ENCODE measurements at regions not wholly inside any gene's neighbourhood (a gene's known extent, or its start where the extent isn't known, plus 50 kb on each side); places are given as distances from the start of the nearest gene placed in this dataset.

DNA sequence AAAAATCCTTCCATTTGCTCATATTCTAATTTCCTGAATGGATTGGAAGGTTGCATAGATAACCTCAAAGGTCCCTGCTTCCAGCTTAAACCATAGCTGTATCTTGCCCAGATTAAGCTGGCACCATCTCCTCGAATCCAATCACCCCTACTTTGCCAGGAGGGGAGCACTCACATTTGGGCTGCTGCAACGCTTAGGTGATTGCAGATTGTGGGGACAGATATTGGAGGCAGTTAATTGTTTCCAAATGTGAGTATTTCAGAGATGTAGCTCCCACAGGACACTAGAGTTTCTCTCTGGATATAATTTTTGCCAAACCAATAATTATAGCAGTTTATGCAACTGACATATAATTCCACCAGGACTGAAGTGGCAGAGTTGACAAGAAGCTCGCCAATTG is 53.5 kb upstream of the ACSL1 start:
- no peak for DNase-seq

DNA sequence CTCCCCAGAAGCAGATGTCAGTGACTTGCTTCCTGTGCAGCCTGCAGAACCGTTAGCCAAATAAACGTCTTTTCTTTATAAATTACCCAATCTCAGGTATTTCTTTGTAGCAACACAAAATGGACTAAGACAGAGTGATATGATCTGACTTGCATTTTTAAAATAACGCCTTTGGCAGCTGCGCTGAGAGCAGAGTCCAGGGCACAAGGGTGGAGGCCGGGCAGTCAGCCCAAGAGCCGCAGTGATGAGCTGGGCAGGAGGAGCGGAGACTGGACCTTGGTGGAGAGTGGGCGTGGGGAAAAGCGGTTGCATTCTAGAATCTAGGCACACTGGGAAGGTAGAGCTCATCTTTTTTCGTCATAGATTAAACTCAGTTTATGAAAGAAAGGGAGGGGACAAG is 56.5 kb upstream of the ACSL1 start:
- DNase-seq, result no peak

DNA sequence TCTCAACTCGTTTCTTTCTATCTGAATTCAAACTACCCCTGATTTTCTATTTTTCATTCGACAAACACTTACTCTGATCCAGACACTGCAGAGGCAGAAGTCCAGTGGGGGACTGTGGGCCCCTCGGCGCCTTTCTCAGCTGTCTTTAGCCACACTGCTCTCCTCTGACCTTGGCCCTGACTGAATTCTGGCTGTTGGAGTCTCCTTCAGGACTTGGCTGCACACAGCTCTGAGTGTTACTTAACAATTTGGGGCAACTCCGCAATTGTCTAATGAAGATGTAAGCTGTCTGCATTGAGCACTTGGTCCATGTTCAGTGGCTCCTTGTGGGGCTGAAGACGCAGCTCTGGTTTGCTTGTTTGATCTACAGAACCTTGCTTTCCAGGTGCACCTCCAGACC is 57.3 kb upstream of the ACSL1 start:
- DNase-seq, result no peak

DNA sequence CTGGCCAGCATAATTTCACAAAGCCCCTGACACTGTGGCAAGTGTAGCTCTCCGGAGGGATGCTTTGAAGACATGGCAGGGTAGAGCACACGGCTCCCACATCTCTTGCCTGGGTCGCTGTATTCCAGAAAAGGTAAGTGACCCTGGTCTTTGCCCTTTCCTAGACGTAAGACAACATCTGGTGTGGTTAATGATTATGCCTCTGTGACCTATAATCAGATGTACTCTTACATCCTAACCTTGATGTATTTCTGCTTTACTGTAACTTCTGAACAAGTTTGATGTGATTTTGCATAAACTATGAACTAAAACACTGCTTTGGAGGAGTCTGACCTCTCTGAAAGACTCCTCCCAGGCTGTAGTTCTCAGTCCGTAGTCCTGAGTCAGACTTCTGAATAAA is 59.1 kb upstream of the ACSL1 start:
- no peak for DNase-seq

DNA sequence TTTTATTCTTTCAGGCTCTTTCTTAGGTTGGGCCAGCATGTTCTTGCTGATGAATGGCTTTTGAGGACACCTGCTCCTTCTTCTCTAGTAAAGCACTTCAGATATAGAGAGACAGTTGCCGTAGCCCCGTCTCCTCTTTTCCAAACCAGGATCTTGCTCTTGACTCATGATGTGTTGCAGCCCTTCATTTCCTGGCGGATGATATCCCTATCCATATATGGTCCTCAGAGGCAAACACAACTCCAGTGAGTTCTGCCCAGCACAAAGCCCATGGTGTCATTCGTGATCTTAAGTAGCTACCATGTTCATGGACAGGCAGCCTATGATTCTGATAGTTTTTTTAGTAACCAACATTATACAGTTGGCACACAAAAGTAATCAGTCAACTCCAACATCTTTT is 59.8 kb upstream of the ACSL1 start:
- DNase-seq, result no peak

DNA sequence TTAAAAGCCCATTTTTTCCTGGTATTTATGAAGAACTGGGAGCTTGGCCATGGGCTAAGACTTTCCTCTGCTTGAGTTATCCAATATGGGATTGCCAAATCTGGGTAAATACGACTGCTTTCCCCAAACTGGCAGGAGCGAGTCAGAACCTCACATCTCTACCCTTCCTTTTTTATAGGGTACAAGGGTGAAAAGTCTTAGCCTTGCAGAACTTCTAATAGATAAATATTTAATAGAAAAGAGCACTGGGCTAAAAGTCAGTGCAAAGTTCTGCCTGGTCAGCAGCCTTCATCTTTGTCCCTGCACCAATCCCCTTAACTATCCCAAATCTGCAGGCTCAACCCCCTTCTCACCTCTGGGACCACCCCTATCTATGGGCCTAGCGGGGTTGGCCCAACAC is 61.6 kb upstream of the ACSL1 start:
- DNase-seq, result no peak

DNA sequence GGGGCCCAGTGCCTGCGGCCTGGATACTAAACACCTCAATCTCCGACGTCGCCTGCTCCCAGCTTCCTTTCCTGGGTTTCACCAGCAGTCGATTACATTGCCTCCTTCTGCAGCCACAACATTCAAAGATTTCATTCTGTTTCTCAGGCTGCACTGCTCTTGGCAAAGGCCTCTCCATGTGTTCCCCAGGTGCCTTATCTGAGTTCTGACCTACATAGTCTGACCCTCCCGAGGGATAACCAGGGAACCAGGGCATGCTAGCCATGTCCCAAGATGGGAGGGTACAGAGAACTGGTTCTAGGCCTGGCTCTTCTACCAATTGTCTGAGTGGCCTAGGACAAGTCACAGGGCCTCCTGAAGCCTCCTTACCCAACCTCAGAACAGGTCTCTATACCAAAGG is 62.2 kb upstream of the ACSL1 start:
- DNase-seq, result no peak

DNA sequence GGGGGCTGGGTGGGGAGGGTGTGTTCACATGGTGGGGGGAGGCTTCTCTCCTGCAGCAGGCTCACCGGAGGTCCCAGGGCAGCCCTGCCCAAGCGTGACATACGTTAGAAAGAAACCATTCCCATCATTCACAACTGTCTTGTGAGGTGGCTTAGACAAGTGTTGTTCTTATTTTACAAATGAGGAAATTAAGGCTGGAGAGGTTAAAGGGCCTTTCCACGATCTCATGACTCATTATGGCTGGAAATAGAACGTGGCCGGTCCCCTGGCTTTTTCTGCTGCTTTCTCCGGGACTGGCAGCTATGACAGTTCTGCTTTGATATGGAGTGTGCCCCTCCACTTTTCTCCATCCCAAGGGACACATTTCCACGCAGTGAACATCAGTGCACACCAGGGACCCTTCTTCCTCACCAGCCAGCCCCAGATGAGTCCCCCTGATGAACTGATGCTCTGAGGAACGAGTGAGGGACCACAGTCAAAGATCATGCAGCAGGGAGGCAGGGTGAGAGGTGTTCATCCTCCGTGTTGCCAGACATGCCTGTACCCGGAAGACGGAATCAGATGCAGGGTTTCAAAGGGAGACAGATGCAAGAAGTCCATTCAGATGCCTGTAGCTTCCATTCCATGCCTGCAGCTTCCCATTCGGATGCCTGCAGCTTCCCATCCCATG is 64.0 kb upstream of the ACSL1 start:
- no peak for DNase-seq

DNA sequence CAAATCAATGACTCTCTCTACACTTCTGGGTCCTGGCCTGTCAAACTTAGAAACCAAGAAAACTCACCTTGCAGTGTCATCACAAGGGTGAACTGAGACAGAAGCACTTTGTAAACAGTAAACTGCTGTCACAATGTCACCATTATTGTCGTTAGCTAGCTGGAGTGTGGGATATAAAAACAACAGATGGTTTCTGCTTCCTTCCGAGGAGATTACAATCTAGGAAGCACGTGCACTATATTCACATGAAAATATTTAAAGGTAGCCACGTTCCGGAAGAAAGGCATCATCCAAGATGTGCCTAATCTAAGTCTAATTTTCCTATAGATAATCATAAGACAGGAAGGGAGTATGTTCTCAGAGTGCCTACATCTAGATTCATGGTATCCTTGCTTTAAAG is 64.7 kb upstream of the ACSL1 start:
- no peak for DNase-seq

DNA sequence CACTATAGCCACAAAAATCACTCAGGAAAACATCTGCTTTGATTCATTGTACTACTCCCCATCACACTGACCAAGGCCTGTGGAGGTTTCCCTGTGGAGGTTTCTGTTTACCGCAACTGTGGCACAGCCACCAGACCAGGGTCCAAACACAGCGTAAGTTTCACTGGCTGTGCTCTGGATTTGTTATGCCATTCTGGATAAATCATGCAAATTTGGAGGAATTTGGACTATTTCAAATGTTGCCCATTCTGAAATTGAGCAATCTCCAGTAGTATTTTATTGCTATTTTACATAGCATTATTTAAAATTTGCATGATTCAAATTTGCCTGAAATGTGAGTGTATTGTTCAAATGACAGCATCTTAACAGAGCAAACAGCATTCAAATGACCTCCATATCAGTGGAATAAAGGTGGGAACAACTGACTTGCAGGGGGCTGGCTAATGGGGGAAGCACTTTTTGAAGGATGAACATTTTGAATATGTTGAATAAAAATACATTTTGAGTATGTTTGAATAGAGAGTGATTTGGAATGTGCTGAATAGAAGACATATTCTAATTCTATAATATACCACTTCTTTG is 66.1 kb upstream of the ACSL1 start:
- no peak for DNase-seq

DNA sequence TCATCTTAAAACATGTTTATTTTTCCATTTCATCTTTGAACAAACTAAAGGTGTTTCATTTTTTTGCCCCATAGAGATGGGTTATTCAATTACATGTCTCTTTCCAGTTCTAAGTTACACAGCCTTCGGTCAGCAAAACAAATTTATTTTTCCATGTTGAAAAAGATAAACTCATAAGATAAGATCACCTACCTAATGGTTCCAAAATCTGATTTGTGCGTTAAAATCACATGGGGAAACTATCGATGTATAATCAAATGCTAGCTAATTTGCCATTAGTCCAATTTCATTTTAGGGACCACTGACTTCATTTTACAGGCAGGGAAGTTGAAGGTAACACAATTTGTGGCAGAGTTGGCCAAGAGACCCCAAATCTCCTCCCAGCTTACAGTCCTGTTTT is 67.2 kb upstream of the ACSL1 start:
- no peak for DNase-seq

DNA sequence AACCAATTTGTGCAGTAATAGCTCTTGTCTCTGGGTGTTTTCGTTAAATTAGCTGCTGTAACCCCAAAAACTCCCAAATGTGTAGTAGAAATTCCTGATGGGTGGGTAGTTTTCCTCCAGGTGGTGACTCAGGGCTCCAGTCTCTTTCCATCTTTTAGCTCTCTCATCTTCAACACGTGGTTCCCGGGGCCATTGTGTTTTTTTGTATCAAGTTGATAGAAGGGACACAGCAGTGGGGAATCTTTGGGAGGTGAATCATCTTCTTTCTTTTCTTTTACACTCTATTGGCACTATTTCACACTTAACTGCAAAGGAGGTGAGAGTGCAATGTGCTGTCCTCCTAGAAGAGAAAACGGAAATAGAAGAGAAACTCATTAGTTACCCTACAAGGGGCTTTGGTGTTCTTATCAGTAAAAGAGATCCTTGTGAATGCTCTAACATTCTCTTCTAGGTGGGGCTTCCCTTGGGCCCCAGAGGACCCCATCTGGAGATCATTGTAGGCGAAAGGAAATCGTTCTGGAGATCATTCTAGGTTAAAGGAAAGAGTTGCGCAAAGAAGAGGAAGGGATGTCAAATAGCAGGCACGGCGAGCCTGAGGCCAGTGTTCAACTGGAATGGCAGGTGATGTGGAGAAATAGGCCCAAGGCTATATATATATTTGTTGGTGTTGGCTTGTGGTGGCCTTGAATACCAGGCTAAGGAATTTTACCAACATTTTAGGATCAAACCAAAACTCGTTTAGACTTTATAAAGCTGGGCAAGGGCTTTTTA is 68.2 kb upstream of the ACSL1 start:
- DNase-seq, result no peak

DNA sequence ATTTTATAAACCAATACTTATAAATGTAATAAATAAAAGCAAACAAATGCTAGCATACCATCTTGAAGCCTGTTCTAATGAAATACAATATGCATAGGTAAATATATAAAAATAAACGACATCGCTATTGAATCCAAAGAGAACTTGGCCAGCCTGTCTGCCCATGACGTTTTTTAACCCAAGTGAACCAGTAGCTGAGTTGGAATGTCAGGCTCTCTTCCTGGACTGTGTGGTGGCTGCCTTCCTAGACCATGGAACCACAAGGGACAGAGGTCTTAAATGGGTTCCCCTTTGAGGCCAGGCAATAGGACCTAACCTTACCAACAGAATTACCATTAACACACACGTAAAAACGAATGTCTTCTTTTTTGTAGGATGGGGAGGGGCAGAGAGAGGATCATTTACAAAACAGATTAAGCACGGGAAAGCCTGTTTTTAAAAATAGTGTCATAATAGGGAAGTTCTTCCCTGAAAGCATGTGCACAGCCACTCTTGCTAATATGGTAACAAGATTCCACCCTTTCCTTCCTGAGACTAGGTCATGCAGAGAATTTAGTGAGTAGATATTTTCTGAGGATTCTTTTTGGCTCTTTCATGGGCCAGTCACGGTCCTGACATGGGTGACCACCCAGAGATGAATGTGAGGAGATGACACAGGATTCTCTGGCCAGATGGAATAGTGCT is 69.4 kb upstream of the ACSL1 start:
- no peak for DNase-seq

DNA sequence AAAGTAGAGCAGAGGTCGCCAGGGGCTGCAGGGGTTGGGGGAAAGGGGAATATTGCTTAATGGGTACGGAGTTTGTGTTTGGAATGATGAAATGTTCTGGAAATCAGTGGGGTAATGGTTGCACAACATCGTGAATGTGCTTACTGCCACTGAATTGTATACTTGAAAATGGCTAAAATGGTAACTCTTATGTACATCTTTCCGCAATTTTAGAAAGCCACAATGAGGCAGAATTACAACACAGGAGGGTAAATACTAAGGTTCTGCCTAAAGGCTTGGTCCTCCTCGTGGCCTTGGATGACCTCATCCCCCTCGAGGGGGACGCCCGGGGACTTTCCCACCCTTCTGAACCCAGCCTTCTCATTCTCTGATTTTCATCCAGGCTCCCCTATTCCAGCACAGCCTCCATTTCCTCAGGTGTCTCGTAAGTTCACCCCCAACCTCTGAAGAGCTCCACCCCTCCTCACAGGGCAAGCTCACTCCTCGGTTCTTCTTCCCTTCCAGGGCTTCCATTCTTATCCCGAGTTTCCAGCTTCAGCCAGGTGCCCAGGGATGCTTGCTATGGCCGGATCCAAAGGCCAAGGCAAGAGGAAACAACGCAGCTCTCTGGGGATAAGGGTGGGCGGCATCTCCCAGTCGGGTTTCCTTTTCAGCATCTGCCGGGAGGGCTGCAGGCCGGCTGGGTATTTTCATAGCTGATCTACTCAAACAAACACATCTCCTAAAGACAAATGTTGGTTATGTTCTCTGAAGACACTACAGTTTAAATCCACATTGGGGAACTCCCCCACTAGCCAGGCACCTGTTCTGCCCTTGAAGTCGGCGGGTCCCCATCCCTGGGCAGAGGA is 71.3 kb upstream of the ACSL1 start:
- no peak for DNase-seq

DNA sequence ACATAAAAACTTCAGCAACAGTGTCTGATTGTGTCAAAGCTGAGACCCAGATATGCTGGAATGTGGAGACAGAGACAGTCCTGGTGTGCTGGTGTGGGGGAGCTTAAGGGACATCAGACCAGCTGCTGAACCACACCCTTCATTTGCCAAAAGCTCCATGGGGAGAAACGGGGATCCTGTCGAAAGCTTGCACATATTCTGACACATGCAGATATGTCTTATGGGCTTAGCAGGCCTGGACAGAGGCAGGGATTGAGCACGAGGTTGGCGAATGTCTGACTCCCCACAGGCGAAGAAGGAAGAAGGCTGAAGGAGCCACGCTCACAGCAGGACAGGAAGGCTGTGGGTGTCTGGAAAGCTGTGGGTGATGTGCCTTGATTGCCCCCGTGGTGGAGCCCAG is 72.1 kb upstream of the ACSL1 start:
- no peak for DNase-seq

DNA sequence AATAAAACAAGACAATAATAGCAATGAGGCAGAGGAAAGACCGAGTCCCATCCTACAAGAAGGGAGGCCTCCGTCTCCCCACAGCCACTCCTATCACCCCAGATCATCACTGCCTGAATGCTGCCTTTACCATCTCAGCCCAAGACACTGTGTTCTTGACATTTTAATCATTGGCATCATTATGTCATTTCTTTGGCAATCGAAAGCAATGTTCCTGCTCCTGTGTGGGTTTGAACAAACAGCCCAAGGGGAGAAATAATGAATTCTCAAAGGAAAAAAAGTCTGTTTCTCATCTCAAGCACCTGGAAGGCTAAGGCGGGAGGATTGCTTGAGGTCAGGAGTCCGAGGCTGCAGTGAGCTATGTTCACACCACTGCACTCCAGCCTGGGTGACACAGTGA is 73.0 kb upstream of the ACSL1 start:
- no peak for DNase-seq

DNA sequence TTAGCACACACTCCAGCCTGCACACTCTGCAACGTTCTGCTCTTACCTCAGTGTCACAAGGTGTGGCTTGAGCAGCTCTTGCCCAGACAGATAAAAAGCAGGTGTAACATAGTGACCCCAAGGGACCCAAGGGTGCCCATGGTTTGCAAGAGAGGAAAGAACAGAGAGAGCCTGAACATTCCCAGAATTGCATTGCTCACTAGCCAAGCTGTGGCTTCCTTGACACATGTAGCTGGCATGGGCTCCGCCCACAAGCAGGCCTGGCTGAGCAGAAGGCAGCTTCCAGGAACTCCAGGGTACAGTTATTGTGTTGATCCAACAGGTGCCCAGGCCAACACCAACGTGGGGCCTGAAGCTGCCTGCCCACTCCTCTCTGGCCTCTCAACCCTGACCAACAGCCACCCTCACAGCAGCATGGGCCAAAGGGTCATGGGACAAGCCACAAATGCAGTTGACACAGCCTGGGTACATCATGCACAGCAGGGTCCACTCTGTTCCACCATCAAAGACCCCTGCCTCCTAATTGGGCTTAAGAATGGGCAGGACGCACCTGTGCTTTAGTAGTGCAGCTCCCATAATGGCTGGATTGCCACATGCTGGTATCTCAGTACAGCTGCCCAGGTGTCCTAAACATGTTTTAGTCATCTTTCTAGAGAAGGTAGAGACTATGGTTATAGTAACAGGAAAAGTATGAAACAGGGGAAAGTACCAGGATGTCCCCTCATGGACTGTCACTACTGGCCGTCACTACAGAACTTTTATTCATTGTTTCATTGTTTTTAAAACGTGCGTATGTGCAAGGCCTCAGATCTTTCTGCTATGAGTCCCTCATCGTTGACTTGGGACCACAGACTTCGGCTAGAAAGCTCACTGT is 73.7 kb upstream of the ACSL1 start:
- no peak for DNase-seq

DNA sequence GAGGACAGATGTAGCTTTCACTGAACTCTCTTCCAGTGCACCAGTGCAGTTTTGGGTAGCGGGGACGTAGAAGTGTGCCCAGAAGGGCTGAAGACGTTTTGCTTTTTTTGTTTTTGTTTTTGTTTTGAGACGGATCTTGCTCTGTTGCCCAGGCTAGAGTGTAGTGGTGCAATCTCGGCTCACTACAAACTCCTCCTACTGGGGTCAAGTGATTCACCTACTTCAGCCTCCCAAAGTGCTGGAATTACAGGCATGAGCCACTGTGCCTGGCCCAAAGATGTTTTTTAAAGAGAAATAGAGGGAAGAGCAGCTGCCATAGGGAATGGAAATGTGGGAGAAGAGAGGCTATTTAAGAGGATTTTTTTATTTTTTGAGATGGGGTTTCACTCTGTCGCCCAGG is 74.4 kb upstream of the ACSL1 start:
- DNase-seq, result no peak

DNA sequence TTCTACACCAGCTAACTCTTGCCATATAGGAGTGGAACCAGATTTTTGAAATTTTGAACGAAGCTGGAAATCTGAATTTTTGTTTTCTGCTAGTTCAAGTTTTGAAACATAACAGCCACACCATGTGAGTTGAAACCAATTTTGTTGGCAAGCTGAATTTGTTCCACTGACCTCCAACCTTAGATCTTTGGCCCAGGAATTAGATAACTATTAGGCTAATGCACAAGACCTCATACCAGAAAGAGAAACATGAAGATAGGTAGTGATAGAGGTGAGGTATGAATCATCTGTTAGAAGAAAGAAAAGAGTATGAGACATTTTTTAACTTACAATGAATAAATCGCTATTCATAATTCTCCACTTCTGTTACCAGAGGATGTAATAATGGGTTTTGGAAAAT is 76.8 kb upstream of the ACSL1 start:
- no peak for DNase-seq

DNA sequence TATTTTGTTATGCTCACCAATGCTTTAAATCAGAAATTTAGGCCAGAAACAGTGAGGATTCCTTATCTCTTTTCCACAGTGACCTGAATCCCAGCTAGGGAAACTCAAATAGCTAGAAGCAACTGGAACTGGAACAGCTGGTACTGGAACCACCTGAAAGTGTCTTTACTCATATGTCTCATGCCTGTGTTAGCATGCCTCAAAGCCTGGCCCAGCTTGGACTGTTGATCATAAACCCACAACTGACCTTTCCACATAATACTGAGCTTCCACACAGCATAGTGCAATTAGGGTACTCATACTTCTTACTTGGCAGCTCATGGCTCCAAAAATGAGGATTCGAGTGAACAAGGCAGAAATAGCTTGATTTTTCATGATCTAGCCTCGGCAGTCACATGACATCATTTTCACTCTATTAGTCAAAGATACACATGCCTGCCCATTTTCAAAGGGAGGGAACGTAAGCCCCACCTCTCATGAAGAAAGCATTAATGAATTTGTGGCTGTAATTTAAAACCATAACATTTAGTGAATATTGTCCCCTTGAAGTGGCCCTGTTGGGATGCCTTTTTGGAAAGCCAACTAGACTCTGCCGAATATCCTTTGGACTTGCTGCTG is 80.8 kb upstream of the ACSL1 start:
- no peak for DNase-seq

DNA sequence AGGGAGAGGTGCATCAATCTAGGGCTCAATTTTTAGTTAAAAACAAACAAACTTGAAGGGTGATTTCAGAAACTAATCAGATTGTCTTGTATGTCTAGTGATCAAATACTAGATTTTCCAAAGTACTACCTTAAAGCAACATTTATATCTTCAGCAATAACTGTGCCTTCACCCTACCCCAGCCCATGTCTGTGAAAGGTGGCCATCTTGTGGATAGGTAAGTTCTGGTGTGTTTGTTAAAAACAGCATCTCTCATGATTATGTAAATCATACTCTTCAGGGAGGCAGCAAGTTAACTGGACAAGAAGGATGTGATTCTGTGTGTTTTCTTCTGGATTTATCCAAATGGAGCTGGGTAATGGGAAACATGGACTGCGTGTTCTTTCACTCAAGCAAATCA is 81.4 kb upstream of the ACSL1 start:
- DNase-seq, result no peak

DNA sequence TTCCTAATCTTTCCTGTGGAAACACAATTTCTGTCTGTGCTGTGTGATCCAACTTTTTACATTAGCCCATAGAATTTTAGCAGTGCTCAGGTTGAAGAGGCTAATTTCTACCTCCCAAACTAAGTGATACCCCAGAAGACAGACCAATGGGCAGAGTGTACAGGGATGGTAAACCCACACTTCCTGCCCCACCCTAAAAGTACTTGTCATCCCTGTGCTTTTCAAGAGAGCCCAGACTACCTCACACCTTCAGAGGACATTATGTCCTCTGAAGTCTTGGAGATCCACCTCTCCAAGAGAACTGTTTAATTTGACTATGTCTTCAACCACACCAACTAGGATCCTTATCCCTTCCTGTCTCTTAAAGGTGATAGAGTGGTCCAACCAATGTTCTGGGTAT is 82.0 kb upstream of the ACSL1 start:
- no peak for DNase-seq
